HG03460 (cell line): ENCODE measurements at regions not wholly inside any gene's neighbourhood (a gene's known extent, or its start where the extent isn't known, plus 50 kb on each side); places are given as distances from the start of the nearest gene placed in this dataset.

Experiments used
- ATAC-seq: cut with Tn5 transposase; IDR thresholded peaks from one replicate; pipeline ENCODE4 v1.9.1; 2021; ENCODE audit not compliant: unreplicated experiment

GRCh38 chr16:80023865-80024264, 423.3 kb upstream of the MAF start:
- ATAC-seq, result no peak

- no peak for ATAC-seq
Observed at GRCh38 chr16:80019395-80019794, 418.9 kb upstream of the MAF start.

- ATAC-seq, result no peak
Observed at GRCh38 chr16:80018466-80018865, 417.9 kb upstream of the MAF start.

- no peak for ATAC-seq
Observed at GRCh38 chr16:80016731-80017326, 416.3 kb upstream of the MAF start.

GRCh38 chr16:80015566-80015965, 415.0 kb upstream of the MAF start:
- no peak for ATAC-seq

GRCh38 chr16:80014241-80014939, 413.9 kb upstream of the MAF start:
- no peak for ATAC-seq

GRCh38 chr16:80012586-80012985, 412.0 kb upstream of the MAF start:
- ATAC-seq, result no peak

GRCh38 chr16:80009971-80010659, 409.6 kb upstream of the MAF start:
- no peak for ATAC-seq

- no peak for ATAC-seq
Observed at GRCh38 chr16:80008857-80009256, 408.3 kb upstream of the MAF start.

GRCh38 chr16:80007231-80007630, 406.7 kb upstream of the MAF start:
- no peak for ATAC-seq

- no peak for ATAC-seq
Observed at GRCh38 chr16:80006241-80007215, 406.0 kb upstream of the MAF start.

- no peak for ATAC-seq
Observed at GRCh38 chr16:80004113-80004512, 403.6 kb upstream of the MAF start.

GRCh38 chr16:80002261-80002660, 401.7 kb upstream of the MAF start:
- no peak for ATAC-seq

GRCh38 chr16:79998143-79998542, 397.6 kb upstream of the MAF start:
- ATAC-seq, result no peak

- ATAC-seq, result no peak
Observed at GRCh38 chr16:79997257-79997656, 396.7 kb upstream of the MAF start.

GRCh38 chr16:79996321-79996720, 395.8 kb upstream of the MAF start:
- ATAC-seq, result no peak

- no peak for ATAC-seq
Observed at GRCh38 chr16:79995315-79995714, 394.8 kb upstream of the MAF start.

GRCh38 chr16:79994418-79994817, 393.9 kb upstream of the MAF start:
- ATAC-seq, result no peak

- ATAC-seq, result no peak
Observed at GRCh38 chr16:79993629-79994209, 393.2 kb upstream of the MAF start.

GRCh38 chr16:79991969-79992368, 391.4 kb upstream of the MAF start:
- no peak for ATAC-seq

GRCh38 chr16:79988721-79989220, 388.2 kb upstream of the MAF start:
- no peak for ATAC-seq
